ENCODE measurements at regions not wholly inside any gene's neighbourhood (a gene's known extent, or its start where the extent isn't known, plus 50 kb on each side); places are given as distances from the start of the nearest gene placed in this dataset.

- no CpG with 5 or more reads among the region's 1 CpG for WGBS (ENCODE audit: insufficient coverage)
- H3K4me1 ChIP-seq (ENCODE audit: control insufficient read depth in 1 of 2, insufficient read depth in 2 of 2, low read length in 2 of 2), result no peaks in the 10 kb centered on the region
- no peak overlapping the region for H2AFZ ChIP-seq (ENCODE audit: insufficient read depth, low read depth, low read length, poor library complexity, severe bottlenecking)
- Mint-ChIP-seq H3K9me3 (peaks cover 10 to 31% (median 14%) of the 10 kb centered on the region in 7 donors), H3K27me3 (ENCODE audit: low read depth in 3 of 3) (peaks cover 0 to 2% (median 0%) of the 10 kb centered on the region in 3 donors), H3K27ac (no peak overlapping the region), H3K4me1 (no peaks in the 10 kb centered on the region), H3K36me3 (no peaks in the 10 kb centered on the region), H3K4me3 (no peak overlapping the region)
- no peaks in the 10 kb centered on the region for H3K36me3 ChIP-seq (replicated peaks in 1 of 2; ENCODE audit: control insufficient read depth in 1 of 2, insufficient read depth in 2 of 2, low read length in 2 of 2)
- no peaks in the 10 kb centered on the region for H3K27me3 ChIP-seq (ENCODE audit: control insufficient read depth in 2 of 2, insufficient read depth in 2 of 2, low read length in 2 of 2)
- H3K4me2 ChIP-seq (replicated peaks; ENCODE audit: extremely low read depth, low read length, poor library complexity, severe bottlenecking), result no peak overlapping the region
- DNase-seq, result no peak
- H4K20me1 ChIP-seq (ENCODE audit: insufficient read depth, low read length), result no peaks in the 10 kb centered on the region
- H3K4me3 ChIP-seq (replicated peaks in 1 of 3; ENCODE audit: low read depth in 2 of 3, low read length in 3 of 3), result no peak overlapping the region
- no peak for TF ChIP-seq CTCF (IDR thresholded peaks at IDR 0.05)
- H3K9ac ChIP-seq (ENCODE audit: insufficient read depth, low read length, poor library complexity, severe bottlenecking), result no peak overlapping the region
- no peak overlapping the region for H3K27ac ChIP-seq (ENCODE audit: low read depth in 1 of 2, low read length in 2 of 2)
- H3K79me2 ChIP-seq (ENCODE audit: insufficient read depth, low read length), result no peaks in the 10 kb centered on the region
- H3K9me3 ChIP-seq (replicated peaks in 1 of 2; ENCODE audit: control insufficient read depth in 1 of 2, insufficient read depth in 1 of 2, low read length in 2 of 2), result peaks cover 9 to 14% of the 10 kb centered on the region in 2 donors
- intact Hi-C loops (cut with micrococcal nuclease), result no loop called here
Measured at GRCh38 chr11:104759464-104759863, 138.8 kb downstream of the CASP12 start.

GRCh38 chr11:104738918-104739317 is 159.3 kb downstream of the CASP12 start:
- intact Hi-C loops (cut with micrococcal nuclease), result no loop called here
- Histone ChIP-seq H3K4me3 (replicated peaks in 1 of 3; ENCODE audit: low read depth in 2 of 3, low read length in 3 of 3) (no peak overlapping the region), H3K4me1 (ENCODE audit: control insufficient read depth in 1 of 2, insufficient read depth in 2 of 2, low read length in 2 of 2) (peaks cover 3 to 8% of the 10 kb centered on the region in 2 donors), H2AFZ (ENCODE audit: insufficient read depth, low read depth, low read length, poor library complexity, severe bottlenecking) (no peak overlapping the region), H3K36me3 (replicated peaks in 1 of 2; ENCODE audit: control insufficient read depth in 1 of 2, insufficient read depth in 2 of 2, low read length in 2 of 2) (no peaks in the 10 kb centered on the region), H3K79me2 (ENCODE audit: insufficient read depth, low read length) (no peaks in the 10 kb centered on the region), H3K4me2 (replicated peaks; ENCODE audit: extremely low read depth, low read length, poor library complexity, severe bottlenecking) (no peak overlapping the region), H3K27ac (ENCODE audit: low read depth in 1 of 2, low read length in 2 of 2) (no peak overlapping the region), H3K9me3 (replicated peaks in 1 of 2; ENCODE audit: control insufficient read depth in 1 of 2, insufficient read depth in 1 of 2, low read length in 2 of 2) (peaks cover 0 to 2% of the 10 kb centered on the region in 2 donors), H4K20me1 (ENCODE audit: insufficient read depth, low read length) (no peaks in the 10 kb centered on the region), H3K9ac (ENCODE audit: insufficient read depth, low read length, poor library complexity, severe bottlenecking) (no peak overlapping the region), H3K27me3 (ENCODE audit: control insufficient read depth in 2 of 2, insufficient read depth in 2 of 2, low read length in 2 of 2) (no peaks in the 10 kb centered on the region)
- no CpG with 5 or more reads among the region's 3 CpGs for WGBS (ENCODE audit: insufficient coverage)
- Mint-ChIP-seq H3K27me3 (ENCODE audit: low read depth in 3 of 3) (no peaks in the 10 kb centered on the region), H3K27ac (peak overlapping the region in 1 of 7 donors; percentile 55), H3K36me3 (no peaks in the 10 kb centered on the region), H3K9me3 (peaks cover 0 to 7% (median 3%) of the 10 kb centered on the region in 7 donors), H3K4me1 (peaks cover 15% of the 10 kb centered on the region), H3K4me3 (no peak overlapping the region)
- no peak for DNase-seq
- no peak for TF ChIP-seq CTCF (IDR thresholded peaks at IDR 0.05)

Measured in CD14-positive monocyte (primary cell).